ENCODE measurements at regions not wholly inside any gene's neighbourhood (a gene's known extent, or its start where the extent isn't known, plus 50 kb on each side); places are given as distances from the start of the nearest gene placed in this dataset.

DNA sequence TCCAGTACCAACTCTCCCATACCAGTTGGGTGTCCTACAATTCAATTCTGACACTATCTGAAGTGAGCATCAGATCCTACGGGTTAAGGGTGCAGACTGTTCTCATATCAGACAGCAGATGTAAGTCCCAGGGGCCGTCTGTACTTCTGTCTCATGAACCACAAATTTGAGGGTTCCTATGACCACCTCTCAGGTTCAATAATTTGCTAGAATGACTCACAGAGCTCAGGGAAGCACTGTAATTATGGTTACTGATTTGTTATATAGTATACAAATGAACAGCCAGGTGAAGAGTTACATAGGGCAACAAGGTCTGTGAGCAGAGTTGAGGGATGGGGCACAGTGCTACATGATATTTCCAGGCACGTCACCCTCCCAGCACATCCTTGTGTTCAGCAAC, 499.1 kb downstream of the DMAC1 start:
- no peak for DNase-seq (ENCODE audit: low spot score)

DNA sequence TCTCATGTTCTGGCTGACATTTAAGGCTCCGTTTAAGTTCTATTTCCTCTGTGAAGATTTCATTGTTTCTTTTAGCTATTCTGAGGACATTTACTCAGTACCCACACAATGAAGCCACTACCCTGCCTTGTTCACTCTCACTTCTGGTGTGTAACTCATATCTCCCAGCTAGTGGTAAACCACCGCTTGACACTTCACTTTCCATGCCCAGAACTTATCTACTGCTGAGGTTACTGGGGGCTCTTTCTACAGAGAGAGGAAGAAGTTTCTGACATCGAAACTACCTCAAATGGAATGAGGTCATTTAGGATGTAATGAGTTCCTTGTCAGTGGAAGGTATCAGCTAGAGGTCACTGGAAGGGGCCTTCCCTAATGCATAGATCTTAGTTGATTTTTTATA, 501.5 kb downstream of the DMAC1 start:
- DNase-seq (ENCODE audit: low spot score): no peak

DNA sequence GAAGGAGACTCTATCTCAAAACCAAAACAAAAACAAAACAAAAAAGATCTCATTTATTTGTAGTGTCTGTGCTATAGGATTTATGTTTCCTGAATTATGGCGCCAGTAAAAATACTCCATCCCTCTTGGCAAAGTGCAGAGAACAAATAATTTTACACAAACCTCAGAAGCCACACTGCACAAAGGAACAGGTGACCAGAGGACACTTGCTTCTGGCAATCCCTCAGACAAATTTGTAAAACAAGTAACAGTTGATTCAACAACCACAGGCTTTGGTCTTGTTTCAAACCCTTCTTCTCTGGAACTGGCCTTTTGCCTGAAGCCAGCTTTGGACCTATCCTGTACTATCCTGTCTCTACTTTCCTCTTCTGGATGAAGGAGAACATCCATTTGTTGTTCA, 502.1 kb downstream of the DMAC1 start:
- no peak for DNase-seq (ENCODE audit: low spot score)

DNA sequence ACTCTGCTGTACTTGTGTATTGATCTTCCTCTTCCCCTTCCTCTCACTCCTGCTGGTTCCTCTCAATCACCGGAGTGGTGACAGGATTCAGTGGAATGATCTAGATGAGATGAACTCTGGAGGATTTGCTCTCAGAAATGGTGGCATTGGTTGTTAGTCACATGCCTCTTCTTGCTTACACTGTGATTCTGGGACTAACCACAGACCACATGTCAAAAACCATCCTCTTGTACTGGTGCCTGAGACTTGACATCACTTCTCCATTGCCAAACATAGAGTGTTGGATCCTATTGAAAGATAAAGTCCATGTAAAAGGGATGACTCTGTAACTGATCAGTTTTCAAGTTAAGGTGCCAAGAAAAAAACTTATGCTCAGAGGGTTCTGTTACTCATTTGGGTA, 506.5 kb downstream of the DMAC1 start:
- no peak for DNase-seq (ENCODE audit: low spot score)

DNA sequence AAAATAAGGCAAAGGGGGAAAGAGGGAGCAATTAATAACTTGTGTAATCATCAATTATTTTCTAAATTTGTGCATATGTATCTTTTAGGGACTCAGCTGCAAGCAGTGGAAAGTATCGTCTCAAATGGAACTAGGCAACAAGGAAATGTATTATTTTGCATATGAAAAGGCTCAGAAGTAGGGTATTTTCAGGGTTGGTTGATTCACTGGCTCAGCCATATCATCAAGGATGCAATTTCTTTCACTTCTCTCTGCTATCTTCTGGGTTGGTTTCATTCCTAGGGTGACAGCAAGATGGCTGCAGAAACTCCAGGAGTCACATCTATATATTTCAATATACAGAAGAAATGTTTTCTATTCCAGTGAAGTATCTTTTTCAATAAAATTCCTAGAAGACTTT, 509.8 kb downstream of the DMAC1 start:
- DNase-seq (ENCODE audit: low spot score): no peak

DNA sequence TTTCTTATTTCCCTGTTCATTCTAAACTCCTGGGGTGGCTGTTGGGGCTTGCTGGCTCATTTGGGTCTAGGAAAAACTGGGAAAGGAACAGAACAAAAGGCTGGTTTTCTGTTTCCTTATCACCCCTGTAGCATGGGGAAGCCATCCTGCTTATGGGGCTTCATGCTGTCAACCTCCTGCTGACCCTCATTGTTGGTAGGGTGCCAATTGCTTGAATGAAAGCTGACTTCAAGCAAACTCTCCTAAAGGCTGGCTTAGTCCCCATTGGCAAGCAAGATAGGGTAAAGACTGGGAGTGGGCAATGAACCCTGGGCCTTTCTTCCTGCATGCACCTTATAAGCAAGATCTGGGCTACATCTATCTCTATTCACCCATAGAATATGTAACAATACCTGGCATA, 511.6 kb downstream of the DMAC1 start:
- DNase-seq (ENCODE audit: low spot score): no peak

DNA sequence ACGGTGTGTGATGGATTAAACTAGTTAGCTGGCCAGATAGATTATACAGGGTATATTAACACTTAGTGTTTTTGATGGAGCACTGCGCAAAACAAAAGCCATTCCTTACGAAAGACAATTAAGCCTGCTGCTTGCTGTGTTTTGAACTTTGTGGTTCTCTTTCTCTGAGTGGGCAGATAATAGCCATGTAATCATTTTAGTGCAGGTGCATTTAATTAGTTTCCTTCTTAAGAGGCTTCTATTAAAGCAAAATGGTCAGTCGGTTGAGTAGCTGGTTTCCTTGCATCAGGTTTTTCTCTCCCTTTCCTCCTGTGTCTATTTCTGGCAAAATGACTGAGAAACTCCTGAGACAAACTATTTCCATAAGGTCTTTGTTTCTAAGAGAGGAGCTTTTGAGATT, 512.5 kb downstream of the DMAC1 start:
- DNase-seq (ENCODE audit: low spot score): no peak

DNA sequence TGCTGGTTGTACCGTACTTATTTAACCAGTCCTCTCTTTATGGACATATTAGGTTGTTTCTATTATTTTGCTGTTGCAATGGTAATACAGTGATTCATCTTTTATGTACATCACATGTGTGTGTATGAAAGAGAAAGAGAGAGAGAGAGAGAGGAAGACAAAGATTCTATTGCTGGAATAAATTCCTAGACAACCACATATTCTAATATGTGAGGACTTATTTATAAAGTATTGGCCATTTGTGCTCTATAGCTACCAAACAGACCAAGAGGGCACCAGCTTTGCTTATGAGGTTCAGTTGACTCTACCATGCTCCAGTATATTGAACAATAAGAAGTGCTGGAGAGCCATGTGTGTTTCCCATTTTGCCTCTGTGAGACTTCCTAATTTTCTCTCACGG, 513.5 kb downstream of the DMAC1 start:
- no peak for DNase-seq (ENCODE audit: low spot score)

DNA sequence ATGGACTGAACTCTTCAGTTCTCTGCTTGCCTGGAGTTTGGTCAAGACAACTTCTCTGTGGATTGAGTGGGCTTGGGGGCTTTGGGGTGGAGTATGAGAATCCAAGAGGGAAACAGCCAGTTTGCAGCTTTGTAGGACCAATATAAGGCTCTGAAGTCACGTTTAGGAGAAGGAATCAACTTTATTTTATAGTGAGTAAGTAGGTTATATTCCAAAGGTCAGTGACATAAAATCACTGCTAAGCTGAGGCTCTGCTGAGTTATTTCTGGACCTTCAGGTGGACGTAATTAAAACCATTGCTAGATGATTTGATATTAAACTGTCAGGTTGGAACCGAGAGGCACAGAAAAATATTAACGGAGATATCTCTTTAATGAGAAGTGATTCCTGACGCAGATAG, 514.4 kb downstream of the DMAC1 start:
- DNase-seq (ENCODE audit: low spot score): no peak

DNA sequence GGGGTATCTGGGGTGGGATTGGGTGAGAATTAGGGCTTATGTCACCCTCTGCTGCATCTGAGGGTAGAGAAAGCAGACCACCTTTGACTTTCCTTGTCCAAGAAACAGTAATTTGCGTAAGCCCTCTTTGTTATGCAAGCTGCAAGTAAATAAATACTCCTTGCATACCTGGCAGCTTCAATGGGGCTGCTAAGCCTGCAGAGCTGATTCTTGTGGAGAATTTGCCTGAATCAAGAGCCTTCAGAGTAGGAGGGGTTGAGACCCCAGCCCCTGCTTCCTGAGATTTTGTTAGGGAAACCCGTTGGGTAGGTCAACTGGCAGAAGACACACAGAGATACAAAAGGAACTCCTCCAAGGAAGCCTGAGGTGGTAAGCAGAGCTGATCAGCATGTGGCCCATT, 515.1 kb downstream of the DMAC1 start:
- no peak for DNase-seq (ENCODE audit: low spot score)

DNA sequence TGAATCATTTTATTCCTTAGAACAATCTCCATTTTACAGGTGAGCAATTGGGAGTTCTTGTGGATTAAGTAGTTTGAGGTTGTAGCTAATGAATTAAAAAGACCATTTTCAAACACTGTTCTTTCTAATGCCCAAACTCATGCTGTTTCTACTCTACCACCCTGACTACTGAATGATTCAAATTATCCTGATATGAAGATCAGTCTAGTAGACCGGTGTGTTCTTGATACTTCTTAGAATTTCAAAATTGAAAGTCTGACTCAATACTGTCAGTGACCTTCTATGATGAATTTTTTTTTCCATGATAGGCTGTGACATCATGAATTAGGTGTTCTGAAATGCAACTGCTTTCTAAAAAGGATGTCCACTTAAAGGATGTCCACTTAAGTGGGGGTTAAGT, 515.5 kb downstream of the DMAC1 start:
- DNase-seq (ENCODE audit: low spot score): no peak

DNA sequence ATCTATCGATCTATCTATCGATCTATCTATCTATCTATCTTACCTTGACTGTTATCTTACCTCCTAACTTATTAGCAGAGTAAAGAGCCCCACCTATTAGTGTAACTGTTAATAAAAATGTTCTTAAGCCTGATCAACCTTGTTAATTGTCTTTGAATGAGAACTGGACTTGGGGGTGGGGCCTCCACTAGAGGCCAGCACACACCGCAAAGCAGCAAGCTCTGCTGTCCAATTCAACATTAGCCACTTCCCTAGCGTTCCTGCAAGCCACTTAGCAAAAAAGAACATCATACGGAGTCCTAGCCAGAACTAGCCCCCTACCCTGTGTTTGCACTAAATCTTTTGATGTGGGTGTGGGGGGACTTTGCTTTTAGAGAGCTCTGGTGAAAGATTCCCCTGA, 515.8 kb downstream of the KDM4C start:
- DNase-seq (ENCODE audit: low spot score): no peak

DNA sequence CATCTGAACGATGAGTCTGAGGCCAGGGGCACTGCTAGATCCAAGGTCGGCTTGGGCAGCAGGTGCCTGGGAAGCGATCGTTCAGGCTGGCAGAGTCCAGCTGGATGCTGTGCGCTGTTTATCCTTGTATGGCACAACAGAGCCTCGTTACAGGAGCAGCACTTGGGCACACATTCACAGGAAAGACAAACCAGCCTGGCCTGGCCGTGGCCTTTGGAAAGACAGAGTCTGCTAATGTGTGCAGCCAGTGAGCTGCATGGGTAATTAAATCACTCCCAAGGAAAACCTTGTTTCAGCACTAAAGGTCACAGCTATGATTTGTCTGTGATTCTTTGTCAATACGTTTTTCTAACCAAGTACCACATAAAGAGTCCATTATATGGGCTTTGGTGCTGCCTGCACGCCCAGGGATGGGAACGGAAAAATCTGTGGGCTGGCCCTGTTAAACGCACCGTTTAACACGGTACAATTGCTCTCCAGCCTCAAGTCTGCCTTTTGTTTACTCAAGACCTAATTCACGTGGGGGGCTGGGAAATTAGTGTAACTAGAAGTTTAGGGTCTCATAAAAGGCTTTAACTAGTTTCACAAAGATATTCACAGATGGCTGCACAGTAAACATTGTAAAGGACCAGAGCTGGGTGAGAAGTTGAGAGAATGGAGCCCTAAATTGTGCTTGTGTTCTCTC, 509.3 kb downstream of the KDM4C start:
- DNase-seq (ENCODE audit: low spot score): no peak

DNA sequence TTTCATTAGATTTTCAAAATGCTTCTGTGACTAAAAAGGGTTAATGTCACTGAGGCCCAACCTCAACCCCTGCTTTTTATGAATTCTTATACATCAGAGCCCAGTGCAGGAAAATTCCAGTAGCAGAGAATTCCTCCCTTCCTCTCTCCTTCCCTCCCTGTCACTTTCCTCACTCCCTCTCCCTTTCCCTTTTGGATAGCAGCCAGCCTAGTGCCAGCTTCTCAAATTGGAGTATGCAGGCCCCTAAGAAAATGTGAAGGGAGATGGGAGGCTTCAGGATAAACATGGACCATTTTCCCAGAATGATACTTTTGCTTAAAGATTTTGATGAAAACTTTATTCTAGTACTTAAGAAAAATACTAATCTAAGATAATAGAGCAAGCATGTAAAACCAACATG, 507.4 kb downstream of the KDM4C start:
- no peak for DNase-seq (ENCODE audit: low spot score)

DNA sequence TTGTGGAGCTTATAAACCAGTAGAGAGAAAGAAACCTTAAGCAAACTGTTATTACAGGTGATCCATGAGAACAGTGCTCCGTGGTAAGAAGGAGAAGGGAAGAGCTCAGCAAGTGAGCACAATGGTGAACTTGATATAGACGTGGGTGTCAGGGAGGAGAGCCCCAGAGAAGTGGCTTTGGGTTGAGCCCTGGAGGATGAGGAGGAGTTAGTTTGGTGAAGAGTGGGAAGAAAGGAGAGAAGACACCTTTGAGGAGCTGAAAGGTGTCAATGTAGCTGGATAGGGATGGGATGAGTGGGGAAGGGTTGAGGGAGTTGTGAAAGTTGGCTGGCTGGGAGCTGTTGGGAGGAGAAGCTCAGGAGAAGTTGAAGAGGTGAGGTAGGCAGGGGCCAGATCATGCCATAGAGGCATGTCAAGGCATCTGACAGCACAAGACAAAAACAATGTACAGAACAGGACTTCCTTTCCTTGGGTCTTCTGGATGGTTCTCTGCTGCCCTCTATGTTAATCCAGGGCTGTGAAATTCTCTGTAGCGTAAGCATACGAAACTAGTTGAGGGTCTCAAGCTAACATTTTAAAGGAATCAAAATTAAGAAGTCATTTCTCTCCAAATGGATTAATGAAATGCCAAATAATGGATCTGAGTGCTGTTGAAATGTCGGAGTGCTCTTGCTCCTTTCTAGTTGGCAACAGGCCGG, 501.9 kb downstream of the KDM4C start:
- DNase-seq (ENCODE audit: low spot score): no peak

DNA sequence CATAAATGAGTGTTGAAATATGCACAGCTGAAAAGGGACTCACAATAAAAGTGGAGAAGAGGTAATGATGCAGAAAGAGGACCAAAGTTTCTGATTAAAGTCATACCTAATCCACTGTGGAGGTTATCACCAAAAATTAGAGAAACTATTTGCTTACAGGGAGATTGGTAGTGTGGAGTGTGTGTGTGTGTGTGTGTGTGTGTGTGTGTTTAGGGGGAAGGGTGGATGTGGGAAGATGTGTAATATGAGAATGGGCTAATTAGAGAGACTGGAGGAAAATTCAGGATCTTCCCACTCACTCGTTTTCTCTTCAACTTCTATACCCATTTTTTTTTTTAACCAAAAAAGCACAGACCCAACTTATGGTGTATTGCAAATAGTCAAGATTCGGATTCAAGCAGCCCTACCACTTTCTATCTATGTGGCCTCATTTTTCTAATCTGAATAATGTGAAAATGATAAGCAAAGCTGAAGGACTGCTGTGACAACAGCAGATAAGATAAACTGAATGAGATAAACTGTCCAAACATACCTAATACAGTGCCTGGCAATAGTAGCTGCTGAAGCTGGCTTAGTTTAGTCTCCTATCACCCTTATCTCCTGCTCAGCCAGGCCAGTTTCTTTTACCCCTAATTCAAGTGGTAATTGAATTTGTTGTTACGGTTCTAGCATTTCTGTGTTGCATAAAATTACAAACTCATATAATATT, 501.1 kb downstream of the KDM4C start:
- no peak for DNase-seq (ENCODE audit: low spot score)

DNA sequence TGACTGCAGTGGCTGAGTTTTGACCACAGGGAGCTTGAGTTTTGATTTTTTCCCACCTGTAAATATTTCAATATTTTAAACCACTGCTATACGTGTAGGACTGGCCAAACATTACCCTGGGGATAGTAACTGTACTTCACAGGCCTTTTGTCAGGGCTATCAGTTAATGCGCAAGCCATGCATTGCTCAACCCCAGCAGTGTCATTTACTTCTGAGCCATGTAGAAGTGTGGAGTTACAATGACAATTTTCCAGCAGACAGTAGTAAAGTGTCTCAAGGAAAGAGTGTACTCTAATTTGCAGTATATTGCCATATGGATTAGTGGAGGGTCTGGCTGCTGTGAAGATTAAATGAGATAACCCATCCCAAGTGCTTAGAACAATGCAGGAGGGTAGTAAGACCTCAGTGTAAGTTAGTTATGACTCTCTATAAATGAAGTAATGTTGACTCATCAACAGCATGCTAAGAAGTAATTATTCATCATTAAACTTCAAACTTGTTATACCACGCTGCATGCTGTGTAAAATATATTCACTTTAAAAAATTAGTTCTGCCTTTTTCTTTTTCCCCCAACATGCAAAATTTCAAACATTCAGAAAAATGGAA, 489.2 kb downstream of the KDM4C start:
- DNase-seq (ENCODE audit: low spot score): no peak

DNA sequence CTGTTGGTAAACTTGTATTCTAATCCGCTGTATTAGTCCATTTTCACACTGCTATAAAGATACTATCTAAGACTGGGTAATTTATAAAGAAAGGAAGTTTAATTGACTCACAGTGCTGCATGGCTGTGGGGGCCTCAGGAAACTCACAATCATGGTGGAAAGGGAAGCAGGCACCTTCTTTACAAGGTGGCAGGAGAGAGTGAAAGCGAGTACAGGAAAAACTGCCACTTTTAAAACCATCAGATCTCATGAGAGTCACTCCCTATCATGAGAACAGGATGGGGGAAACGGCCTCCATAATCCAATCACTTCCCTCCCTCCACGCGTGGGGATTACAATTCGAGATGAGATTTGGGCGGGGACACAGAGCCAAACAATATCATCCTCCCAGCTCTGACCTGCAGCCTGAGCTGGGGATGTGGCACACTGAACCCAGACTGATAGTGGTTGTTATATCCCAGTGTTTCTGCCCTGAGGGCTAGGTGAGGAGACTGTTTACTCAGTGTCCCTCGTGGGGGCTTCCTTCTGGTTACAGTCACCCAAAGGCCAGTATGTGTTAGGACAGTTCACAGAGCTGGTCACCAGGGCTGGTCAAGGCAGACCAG, 488.3 kb downstream of the KDM4C start:
- no peak for DNase-seq (ENCODE audit: low spot score)

DNA sequence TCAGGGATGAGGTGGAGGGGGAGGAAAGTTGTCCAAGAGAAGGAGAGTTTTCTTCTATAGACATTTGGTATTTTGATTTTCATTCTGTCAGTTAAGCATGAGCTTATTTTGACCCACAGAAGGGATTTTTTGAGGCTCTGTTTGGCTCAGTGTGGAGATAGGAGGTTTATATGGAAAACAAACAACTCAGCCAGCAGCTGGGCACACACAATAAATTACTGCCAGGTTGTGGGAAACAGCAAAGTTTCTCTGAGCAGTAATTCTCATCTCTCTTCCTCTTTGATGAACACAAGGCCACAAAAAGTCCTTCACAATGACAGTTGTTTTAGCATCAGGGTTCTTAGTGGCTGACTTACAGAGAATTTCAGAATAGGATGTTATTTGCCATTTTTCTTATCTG, 486.1 kb downstream of the KDM4C start:
- DNase-seq (ENCODE audit: low spot score): no peak

DNA sequence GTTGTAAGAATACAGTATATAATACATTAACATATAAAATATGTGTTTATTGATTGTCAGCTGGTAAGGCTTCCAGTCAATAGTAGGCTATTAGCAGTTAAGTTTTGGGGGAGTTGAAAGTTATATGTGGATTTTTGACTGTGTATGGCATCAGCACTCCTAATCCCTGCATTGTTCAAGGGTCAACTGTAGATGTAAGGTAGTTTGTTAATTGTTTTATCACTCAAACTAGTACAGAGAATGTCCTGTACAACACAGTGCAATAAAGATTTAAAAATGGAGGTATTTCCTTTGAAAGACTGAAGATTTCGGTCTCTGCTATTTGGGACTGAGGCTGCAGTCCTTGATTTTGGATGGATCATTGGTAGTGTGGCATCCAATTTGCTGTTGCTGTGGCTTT, 484.4 kb downstream of the KDM4C start:
- no peak for DNase-seq (ENCODE audit: low spot score)

DNA sequence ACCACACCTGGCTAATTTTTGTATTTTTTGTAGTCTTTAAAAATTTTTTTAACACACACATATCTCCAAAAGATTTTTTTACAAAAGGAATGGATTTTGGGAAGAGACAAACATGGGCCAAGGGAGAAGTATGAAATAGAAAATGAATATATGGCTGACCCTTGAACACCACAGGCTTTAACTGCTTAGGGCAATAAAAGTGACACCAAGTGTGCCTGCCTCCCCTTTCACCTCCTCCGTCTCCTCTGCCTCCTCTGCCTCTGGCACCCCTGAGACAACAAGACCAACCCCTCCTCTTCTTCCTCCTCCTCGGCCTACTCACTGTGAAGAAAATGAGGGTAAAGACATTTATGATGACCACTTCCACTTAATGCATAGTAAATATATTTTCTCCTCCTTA, 483.9 kb downstream of the KDM4C start:
- no peak for DNase-seq (ENCODE audit: low spot score)

DNA sequence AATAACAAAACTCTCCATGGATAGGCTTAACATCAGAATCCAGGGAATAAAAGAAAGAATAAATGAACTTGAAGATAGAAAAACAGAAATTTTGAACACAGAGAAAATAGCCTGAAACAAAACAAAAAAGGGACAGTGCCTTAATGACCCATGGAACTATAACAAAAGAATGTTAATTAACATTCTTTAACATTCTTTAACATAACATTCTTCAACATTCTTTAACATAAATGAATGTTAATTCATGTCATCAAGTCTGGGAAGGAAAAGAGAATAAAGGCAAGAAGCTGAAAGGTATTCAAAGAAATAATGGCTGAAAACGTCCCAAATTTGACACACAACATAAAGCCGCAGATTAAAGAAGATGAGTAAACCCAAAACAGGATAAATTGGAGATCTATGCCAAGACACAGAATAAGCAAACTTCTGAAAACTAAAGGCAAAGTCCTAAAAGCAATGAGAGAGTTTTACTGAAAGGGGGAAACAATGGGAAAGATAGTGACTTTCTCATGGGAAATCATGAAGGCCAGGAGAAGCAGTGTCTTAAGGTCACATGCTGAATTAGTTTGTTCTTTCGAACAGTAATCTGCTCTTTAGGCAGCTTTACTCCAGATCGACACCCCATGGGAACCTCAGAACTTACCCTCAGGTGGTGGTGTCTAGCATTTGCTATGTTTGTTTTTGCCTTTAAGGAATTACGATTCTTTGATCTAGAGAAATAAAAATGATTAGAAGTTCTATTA, 483.0 kb downstream of the KDM4C start:
- DNase-seq (ENCODE audit: low spot score): no peak
